Fibroblast of skin of left quadriceps (primary cell): ENCODE measurements at regions not wholly inside any gene's neighbourhood (a gene's known extent, or its start where the extent isn't known, plus 50 kb on each side); places are given as distances from the start of the nearest gene placed in this dataset.
A peak's percentile ranks its signal among the peaks of the same experiment; 100 is the strongest.
"Not testable (repeated sequence)": the region's sequence is repeated elsewhere in the genome, so short reads cannot be mapped to it uniquely, and the experiment has no call there.

Source experiments
- DNase-seq, 2 experiments: peaks; one replicate each; pipeline ENCODE4 v3.0.0-alpha.2; 2013; ENCODE audit warnings: low read depth in 2 of 2

DNA sequence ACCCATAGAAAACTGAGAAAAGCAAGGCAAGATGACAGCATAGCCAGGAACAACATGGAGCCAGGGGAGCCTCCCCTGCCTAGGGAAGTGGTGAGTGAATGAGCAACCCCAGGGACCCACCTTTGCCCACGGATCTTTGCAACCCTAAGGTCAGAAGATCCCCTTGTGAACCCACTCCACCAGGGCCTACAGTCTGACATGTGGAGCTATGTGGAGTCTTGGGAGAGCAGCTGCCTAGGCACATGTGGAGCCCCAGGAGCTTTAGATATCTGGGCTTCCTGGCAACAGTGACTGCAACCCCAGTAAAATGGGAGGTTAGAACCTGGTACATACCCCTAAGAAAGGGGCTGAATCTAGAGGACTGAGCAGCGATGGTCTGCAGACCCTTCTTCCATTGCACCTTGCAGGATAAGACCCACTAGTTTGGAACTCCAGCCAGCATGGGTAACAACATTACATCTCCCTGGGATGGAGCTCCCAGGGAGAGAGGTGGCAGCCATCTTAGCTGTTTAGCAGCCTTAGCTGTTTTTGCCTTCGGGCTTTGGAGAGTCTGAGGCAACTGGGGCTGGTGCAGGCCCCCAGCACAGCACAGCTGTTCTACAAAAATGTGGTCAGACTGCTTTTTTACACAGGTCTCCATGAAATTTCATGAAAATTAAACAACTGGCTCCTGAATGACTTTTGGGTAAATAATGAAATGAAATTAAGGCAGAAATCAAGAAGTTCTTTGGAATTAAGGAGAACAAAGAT, 104.7 kb upstream of the TRIM2 start:
- DNase-seq, result no peak

DNA sequence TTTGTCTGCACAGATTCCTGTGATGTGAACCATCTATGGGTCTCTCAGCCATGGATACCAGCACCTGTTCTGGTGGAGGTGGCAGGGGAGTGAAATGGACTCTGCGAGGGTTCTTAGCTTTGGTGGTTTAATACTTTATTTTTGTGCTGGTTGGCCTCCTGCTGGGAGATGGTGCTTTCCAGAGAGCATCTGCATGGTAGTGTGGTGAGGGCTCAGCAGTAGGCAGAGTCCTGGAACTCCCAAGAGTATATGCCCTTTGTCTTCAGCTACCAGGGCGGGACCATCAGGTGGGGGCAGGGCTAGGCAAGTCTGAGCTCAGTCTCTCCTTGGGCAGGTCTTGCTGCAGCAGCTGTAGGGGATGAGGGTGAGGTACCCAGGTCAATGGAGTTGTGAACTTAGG, 97.5 kb upstream of the TRIM2 start:
- DNase-seq, result not testable (repeated sequence)

DNA sequence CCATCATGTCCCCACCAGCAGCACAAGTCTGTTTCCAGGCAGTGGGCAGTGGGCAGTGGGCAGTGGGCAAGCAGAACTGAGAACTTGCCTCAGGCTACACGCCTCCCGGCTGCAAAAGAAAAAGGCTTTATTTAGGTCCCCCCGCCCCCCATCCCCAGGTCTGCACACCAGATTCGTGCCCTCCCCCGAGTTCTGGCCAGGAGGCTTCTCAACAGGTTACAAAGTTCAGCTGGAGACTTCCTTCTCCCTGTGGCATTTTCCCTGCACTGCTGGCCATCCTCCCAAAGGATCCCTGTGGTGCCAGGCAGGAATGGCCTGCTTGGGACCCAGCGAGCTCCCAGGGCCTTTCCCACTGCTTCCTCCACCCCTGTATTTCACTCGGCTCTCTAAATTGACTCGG, 97.0 kb upstream of the TRIM2 start:
- DNase-seq, result no peak

DNA sequence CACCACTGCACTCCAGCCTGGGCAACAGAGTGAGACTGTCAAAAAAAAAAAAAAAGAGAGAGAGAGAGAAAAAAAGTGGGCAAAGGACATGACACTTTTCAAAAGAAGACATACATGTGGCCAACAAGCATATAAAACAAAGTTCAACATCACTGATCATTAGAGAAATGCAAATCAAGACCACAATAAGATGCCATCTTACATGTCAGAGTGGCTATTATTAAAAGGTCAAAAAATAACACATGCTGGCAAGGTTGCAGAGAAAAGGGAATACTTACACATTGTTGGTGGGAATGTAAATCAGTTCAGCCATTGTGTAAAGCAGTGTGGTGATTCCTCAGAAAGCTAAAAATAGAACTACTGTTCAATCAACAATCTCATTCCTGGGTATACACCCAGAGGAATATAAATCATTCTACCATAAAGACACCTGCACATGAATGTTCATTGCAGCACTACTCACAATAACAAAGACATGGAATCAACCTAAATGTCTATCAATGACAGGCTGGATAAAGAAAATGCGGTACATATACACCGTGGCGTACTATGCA, 94.9 kb upstream of the TRIM2 start:
- no peak for DNase-seq

DNA sequence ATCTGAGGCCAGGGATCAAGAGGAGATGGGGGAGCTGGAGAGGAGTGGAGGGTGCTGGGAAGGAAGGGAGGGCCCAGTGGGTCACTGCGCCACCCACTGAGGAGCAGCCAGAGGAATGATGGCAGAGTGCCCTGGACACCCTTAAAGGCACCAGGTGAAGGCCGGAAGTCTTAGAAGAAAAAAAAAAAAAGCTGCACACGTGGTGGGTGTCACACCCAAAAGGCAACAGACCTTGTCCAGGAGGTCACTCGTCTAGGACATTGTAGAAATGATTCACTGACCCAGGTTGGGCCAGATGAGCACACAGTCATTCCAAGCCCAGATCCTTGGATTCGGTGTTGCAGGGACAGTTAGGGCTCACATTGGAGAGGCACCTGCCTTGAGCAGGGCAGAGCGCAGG, 93.5 kb upstream of the TRIM2 start:
- no peak for DNase-seq

DNA sequence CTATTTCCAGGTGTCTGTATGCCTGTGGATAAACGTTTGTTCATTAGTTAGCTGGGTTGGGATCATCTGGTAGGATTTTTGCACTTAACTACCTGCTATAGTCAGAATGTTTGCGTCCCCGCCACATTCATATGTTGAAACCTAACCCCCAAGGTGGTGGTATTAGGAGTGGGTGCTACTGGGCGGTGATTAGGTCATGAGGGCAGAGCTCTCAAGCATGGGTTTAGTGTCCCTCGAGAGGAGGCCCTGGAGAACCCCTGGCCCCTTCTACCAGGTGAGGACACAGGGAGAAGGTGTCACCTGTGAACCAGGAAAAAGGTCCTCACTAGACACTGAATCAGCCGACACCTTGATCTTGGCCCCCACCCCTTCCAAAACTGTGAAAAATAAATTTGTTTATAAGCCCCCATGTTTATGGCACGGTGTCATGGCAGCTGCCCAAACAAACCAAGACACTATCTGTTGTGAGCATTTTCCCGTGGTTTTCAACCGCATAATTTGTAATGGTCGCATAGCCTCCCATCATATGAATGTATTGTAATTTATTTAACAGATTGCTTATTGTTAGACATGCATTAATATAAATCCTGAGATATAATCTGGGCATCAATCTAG, 92.7 kb upstream of the TRIM2 start:
- DNase-seq, result no peak

DNA sequence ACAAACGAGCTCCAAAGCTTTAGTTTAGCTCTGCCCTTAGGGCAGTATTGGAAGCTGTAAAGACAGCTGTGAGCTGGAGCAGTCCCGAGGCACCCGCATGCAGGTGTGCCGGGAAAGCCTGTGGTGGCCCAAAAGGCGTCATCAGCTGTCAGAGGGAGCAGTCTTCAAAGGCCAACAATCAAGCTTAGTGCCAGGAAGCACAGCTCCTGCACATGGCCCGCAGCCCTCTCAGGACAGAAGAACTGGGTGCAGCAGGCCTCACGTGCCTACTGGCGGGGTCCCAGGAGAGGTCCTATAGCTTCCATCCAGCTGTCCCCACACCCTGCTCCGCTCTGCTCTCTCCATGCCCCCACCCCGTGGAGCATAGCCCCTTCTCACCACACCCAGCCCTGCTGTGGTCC, 92.2 kb upstream of the TRIM2 start:
- DNase-seq, result no peak

DNA sequence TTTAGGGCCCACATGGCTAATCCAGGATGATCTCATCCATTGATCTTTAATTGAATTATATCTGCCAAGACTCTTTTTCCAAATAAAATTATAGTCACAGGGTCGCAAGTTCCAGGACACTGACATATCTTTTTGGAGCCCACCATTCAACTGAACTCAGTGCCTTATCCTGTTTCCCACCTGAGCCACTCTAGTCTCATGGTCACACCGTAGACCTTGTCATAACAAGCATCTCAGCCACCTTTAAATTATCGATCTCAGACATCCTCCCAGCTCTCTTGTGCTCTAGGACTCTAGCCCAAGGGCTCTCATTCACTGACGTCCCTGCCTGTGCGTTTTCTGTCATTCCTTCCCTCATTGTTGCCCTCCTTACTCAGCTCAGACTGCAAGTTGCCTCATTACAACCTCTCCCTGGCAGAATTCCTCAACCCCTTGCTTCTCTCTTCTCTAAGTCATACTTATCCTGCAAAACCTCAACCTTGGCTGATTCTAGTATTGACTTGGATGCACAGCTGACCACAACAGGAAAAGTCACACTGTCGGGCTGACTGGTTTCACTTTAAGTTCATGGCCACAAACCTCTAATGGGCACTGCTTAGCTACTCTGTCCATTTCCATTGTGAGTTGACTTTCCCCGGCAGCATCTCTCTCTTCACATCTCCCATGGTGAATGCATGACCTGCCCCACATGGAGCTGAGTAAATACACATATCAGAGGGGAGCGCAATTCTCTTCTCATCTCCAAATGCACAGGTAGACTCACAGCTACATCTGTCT, 91.0 kb upstream of the TRIM2 start:
- no peak for DNase-seq

DNA sequence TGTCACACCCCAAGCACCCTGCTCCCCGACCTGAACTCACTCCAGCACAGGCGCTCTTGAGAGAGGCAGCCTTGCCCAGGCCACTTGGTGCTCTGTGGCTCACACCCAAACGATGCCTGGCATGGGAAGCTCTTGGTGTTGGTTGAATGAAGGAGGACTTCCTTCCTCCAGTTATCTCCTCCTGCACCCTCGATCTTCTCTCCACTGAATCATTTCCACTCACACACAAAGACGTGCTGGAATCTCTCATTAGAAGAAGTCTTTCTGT, 90.5 kb upstream of the TRIM2 start:
- DNase-seq, result no peak

DNA sequence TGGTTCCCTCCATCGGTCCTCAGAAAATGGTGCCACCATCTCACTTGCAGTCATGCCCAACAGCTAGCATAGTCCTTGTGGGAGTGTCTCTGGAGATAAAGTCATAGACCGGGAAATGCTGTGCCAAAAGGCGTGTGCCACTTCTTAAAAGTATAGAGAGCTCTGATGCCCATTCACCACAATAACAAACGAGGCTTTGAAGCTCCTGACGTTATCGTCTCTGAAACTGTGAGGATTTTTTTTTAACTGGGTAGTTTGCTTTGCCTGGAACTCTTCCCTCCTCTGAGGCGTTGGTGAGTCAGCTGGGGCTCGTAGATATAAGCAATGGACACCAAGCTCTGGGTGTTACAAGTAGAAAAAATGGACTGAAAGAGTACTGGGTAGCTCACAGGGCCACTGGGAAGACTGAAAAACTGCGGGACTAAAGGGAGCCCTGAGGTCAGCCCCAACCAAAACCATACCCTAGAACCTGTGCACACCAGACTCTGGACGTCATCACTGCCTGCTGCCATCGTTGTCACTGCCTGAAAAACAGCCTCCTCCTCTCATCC, 89.4 kb upstream of the TRIM2 start:
- no peak for DNase-seq

DNA sequence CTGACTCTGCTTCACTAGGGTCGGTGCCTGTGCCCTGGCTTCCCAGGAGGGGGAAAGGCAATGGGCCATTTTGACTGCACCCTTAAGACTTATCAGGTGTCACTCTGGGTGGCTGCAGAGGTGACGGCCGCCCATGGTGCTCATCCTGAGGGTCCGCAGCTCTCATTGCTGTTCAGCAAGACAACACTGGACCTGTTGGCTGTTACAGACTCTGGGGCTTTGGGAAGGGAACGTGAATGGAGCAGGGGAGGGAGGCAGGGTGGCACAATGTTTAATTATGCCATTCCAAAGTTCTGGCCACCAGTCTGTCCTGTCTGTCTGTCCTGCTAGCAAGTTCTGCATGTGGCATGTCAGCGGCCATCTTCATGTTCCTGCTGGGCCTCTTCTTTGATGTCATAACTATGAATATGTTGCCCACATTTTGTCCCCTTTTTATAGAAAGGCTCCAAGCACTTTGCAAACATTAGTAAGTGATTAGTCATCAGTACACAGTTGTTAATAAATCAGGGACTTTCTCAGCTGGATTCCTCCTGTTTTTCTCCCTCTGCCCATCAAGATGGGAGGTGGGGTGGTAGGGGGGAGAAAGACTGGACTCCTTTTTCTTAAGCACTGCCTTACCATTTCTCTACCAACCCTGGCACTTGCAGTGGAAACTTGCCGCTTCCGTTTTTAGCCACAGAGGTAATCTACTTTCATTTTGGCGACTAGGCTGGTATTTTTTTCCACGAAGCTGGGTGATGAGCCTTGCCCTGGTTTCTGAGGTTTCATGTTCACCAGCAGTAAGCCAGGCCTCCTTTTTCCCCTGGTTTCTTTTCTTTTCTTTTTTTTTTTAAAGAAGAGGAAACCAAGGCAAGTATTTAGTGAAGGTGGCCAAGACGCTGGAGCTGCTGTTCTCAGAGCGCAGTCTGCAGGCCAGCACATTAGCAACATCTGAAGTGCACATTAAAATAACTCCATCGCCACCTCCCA, 88.6 kb upstream of the TRIM2 start:
- DNase-seq, result peak; percentile 55 to 56

DNA sequence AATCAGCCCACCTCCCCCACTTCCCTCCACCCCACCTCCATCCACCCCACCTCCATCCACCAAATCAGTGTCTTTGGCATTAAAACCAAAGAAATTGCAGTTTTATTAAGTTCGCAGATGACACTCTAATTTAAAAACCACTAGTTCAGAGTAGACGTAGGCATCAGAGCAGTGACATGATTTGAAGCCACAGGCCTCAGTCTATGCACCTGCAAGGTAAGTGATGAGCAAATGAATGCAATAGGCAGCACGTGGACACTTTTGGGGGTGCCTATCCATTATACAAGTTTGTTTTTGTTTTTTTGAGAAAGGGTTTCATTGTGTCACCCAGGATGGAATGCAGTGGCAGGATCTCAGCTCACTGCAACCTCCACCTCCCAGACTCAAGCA, 88.0 kb upstream of the TRIM2 start:
- no peak for DNase-seq

DNA sequence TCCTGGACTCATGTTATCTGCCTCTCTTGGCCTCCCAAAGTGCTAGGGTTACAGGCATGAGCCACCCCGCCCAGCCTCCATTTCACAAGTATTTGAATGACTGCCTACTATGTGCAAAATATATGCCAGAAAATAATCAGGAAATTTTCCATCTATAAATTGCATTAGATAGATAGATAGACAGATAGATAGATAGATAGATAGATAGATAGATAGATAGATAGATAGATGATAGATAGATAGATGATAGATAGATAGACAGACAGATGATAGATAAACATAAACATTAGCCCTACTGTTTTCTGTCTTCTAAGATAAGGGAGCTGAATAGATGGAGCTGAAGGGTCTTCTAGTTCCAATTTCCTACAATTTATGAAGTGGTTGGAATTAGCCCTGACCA, 87.4 kb upstream of the TRIM2 start:
- no peak for DNase-seq

DNA sequence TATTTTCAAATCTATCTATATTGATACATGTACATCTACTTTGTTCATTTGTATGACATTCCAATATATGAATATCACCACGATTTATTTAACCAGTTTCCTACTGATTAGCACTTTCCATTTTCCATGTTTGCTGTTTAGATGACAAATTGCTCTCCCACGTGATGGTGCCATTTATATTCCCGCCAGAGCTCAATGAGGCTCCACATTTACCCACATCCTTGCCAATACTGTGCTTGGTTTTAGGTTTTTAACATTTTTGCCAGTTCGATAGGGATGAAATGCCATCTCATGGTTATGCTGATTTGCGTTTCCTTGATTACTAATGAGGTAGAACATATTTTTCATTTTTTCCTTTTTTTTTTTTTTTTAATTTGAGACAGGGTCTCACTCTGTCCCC, 86.7 kb upstream of the TRIM2 start:
- no peak for DNase-seq

DNA sequence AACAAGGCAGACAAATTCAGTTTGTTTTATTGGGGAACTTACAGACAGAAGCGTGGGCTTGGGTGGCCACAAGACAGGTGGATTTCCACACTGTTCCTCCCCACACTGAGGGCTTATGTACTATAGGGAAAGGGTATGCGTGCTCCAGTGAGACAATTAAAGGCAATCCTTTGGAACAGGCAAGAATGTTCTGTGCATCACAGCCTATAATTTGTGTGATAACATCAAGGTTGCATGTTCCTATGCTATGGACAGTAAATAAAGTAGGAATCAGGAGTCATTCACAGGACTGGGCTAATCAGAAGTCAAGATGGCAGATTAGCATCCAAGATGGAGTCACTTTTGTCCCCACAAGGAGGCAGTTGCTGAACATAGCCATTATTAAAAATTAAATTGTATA, 84.6 kb upstream of the TRIM2 start:
- no peak for DNase-seq

DNA sequence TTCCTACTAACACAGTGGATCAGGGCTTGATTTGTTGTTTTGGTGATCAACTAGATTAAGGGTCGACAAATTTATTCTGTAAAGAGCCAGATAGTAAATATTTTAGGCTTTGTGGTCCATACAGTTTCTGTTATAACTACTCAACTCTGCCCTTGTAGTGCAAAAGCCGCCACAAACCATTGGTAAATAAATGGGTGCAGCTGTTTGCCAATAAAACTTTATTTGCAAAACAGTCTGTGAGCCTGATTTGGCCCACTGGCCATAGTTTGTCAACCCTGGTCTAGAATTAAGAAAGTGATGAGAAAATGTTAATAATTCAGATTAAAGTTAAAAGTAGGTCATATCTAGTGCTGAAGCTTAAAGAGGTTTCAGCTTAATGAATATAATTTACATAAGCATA, 84.0 kb upstream of the TRIM2 start:
- DNase-seq, result no peak

DNA sequence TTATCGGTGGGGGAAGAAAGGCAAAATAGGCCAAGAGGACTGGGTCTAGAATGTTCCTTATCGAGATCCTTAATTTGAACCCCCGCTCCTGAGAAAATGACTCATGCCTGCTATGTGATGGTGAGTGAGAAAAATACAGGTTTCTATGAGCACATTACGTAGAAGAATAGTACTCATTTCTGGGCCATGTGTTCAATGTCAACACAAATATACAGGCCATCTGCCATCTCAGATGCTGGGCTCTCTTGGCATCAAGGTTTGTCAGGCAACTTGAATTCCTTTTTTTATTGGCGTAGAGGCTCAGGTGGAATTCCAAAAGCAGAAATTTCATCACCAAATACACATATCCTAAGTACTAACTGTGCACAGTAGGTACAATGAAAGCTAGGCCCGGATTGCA, 81.4 kb upstream of the TRIM2 start:
- no peak for DNase-seq

DNA sequence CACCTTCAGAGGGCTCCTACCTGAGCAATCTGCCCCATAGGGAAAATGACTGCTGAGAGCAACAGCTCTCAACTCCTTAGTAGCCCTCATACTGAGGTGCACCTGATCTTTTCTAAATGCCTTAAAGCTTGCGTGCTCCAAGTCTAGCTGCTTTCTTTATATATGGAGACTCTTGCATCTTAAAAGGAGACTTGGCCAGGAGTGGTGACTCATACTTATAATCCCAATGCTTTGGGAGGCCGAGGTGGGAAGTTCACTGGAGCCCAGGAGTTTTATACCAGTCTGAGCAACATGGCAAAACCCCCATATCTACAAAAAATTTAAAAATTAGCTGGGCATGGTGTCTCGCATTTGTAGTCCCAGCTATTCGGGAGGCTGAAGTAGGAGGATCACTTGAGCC, 78.1 kb upstream of the TRIM2 start:
- DNase-seq, result no peak

DNA sequence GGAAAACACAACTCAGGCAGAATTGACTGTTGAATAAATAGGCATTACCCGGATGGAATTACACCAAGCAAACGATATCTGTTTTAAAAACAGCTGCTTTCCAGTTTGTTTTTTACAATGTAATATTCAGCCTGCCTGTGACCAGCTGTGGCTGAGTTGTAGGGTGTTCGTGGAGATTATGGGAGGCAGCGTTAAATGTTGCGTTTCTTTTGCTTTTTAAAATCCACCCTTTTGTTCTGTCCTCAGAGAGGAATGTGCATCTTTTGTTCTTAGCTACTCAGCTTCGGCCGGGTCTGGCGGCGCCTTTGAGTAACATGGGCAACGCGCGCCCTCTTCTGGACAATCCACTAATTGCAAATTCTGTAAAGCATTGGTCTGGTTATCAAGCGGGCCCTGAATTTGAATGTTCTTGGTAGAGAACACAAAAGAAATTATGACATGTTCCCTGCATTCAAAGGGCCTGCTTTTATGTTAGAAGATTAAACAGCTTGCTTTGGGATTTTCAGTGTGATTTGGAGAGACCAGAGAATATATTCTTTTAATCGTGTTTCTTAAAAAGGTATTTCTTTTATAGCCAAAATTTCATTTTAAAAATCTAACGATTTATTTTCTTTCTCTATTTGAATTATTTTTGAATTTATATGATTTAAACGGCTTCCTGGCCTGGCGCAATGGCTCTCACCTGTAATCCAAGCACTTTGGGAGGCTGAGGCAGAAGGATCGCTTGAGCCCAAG, 76.3 kb upstream of the TRIM2 start:
- peak; percentile 62 to 64 for DNase-seq

DNA sequence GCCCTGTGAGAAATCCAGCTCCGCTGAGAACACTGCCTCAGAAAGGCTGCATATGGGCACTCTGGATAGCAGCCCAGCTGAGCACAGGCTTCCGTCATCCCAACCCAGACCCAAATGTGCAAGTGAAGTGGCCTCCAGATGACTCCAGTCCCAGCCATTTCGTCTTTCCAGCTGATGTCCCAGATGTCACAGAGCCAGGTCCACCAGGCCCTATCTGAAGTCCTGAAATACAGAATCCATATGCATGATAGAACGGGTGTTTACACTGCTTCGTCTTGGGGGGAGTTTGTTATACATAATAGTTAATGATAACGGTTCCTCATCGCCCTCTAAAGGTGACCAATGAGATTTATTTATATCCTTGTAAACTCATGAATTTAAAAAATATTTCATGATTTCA, 72.6 kb upstream of the TRIM2 start:
- no peak for DNase-seq

DNA sequence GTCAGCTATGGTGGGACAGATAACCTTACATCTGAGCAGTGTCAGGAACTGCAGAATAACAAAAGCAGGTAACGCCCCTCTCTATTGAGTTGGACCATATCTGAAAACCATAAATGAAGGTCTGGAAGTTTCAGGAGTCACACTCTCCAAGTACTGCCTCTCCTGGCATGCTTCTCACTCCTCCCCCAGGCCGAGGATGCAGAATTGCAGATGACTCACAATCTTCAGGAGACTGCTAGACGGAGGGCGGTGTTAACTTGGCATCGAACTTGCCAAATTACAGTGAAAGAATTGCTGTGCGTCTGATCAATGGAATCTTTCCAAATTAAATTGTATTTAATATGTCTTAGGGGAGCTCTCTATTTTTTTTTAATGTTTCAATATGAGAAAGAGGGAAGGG, 67.1 kb upstream of the TRIM2 start:
- peak; percentile 75 to 76 for DNase-seq
